GM19043 (cell line): ENCODE measurements at regions not wholly inside any gene's neighbourhood (a gene's known extent, or its start where the extent isn't known, plus 50 kb on each side); places are given as distances from the start of the nearest gene placed in this dataset.
"Not testable (repeated sequence)": the region's sequence is repeated elsewhere in the genome, so short reads cannot be mapped to it uniquely, and the experiment has no call there.

Experiments used
- ATAC-seq: cut with Tn5 transposase; IDR thresholded peaks from one replicate; pipeline ENCODE4 v1.9.1; 2021; ENCODE audit warnings: low read depth; ENCODE audit not compliant: unreplicated experiment

DNA sequence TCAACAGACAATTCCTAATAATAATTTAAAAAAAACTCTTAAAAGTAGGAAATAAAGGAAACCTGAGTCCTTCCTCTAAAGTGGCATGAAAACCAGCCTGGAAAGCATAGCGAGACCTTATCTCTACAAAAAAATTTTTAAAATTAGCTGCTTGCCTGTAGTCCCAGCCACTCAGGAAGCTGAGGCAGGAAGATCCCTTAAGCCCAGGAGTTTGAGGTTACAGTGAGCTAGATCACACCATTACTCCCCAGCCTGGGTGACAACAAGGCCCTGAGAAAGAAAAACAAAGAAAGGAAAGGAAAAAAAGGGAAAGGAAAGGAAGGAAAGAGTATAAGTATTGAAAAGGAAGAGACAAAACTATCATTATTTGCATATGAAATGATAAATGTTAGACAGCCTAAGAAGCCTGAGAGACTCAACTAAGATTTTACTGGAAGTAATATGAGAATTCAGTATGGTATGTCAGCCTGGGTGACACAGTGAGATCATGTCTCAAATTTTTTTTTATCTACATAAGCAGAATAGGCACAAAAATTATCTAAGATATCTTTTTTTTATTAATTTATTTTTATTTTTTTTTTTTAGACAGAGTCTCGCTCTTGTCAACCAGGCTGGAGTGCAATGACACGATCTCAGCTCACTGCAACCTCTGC is 113.0 kb downstream of the GOSR1 start:
- ATAC-seq = no peak

DNA sequence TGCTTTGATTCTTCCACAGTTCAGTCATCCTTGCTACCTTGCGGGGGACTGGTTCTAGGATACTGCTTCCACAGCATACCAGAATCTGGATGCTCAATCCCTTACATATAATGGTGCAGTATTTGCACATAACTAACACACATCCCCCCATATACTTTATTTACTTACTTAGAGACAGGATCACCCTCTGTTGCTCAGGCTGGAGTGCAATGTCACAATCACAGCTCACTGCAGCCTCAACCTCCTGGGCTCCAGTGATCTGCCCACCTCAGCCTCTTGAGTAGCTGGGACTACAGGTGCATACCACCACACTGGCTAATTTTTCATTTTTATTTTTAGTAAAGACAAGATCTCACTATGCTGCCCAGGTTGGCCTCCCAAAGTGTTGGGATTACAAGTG is 112.2 kb downstream of the GOSR1 start:
- ATAC-seq = no peak

DNA sequence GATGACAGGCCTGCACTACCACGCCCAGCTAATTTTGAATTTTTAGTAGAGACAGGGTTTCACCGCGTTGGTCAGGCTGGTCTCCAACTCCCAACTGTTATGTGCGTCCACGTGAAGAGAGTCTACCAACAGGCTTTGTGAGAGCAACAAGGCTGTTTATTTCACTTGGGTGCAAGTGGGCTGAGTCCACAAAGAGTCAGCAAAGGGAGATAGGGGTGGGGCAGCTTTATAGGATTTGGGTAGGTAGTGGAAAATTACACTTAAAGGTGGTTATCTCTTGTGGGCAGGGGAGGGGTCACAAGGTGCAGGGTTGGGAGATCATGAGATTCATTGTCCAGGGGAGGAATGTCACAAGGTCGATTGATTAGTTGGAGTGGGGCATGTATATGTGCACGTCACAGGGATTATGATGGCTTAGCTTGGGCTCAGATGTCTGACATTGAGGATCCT is 111.6 kb downstream of the GOSR1 start:
- ATAC-seq = no peak

DNA sequence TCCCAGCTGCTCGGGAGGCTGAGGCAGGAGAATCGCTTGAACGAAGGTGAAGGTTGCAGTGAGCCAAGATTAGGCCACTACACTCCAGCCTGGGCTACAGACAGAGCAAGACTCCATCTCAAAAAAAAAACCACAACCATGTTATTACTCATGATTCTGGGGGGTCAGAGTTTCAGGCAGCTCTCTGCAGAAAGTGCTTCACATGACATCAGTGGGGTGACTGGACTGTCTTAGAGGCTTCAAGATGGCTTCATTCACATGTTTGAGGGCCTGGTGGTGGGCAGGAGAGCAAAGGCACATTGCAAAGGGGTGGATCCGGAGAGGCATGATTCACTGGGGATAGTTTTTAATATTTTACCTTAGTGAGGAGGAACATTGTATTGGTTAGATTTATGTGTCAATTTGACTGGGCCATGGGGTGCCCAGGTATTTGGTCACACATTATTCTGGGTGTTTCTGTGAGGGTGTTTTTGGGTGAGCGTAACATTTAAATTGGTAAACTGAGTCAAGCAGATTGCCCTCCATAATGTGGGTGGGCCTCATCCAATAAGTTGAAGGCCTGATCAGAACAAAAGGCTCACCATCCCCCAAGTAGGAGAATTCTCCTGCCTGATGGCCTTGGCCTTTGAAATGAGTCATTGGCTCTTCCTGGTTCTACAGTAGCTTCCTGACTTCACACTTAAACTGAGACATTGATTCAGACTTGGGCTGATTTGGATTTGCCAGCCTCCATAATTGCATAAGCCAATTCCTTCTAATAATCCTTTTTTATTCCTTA is 109.8 kb downstream of the GOSR1 start:
- ATAC-seq = no peak

DNA sequence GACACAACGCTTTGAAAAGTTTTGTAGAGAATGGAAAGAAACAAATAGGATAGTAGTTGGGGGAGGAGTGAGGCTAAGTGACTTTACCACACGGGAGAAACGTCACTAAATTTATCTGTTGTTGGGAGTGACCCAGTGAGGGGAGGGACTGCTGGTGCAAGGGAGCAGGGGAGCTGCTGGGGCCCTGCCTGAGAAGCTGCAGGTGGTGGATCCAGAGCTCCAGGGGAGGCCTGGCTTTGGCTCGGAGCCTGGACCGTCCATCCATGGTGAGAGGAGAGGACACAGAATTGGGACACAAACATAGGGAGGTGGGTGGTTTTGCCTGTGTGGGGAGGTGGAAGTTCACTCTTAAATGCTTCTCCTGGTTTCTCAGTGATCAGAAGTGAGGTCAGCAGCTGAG is 107.6 kb downstream of the GOSR1 start:
- ATAC-seq = no peak

DNA sequence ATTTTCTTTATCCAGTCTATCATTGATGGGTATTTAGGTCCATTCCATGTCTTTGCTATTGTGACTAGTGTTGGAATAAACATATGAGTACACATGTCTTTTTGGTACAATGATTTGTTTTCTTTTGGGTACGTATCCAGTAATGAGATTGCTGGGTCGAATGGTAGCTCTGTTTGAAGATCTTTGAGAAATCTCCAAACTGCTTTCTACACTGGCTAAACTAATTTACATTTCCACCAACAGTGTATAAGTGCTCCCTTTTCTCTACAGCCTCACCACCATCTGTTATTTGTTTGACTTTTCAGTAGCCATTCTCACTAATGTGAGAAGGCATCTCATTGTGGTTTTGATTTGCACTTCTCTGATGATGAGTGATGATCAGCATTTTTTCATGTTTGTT is 103.7 kb downstream of the GOSR1 start:
- ATAC-seq = no peak

DNA sequence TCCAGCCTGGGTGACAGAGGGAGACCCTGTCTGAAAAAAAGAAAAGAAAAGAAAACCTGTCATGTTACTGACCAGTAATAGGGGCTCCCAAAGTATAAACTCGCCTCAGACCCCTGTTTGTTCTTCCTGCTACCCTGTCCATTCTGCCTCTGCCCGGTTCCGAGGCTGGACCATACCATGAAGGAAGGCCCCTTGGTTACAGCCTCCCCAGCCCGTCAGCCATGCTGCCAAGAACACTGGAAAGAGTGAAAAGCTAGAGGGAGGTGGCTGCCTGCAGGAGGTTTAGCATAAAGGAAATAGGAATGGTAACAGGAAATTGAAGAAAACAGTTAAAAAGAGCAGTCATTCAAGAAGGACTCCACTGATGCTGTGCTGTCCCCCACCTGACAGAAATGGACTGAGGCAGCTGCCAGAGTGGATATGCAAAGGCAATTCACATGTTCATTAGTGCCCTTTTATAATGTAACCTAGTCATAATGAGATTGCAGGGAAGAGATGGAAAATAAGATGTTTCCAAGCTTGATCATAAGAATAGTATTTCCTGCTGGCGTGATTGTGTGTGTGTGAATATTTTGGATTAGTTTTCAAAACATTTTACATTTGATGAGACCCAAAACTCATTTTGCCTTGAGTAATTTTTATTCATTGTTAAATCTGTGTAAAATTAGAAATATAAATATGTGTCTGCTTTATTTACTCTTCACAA is 102.6 kb downstream of the GOSR1 start:
- ATAC-seq = no peak

DNA sequence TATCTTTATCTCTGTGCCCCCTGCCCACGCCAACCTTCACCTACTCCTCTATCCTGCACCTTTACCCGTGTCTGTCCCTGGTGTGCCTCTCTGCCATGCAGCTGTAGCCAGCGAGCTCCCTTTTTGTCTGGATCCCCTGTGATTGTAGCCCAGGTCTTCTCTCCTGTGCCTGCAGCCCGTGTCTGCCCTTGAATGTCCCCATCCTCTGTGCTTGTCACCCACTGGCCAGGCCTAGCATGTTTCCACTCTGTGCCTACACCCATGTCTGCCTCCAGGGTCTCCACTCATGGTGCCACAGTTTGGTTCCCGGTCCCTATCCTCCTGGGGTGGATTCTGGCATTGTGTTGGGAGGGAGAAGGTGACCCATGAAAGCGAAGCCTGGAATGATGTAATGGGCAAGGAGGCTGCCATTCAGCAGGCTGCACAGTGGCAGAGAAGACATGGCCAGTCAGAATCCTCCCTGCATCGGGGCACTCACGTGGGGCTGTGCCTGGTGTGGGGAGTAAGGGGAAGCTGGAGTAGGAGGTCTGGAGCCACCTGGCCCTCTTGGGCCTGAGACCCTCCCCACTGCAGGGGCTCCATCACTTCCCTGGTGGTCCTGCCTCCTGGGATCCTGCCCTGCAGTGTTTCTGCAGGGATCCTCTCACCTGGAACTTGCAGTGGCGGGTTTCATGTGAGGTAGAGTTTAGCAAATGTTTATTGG is 101.0 kb downstream of the GOSR1 start:
- not testable (repeated sequence) for ATAC-seq
